ENCODE measurements at regions not wholly inside any gene's neighbourhood (a gene's known extent, or its start where the extent isn't known, plus 50 kb on each side); places are given as distances from the start of the nearest gene placed in this dataset.
A peak's percentile ranks its signal among the peaks of the same experiment; 100 is the strongest.

GRCh38 chr21:15209224-15209623 lies 144.4 kb upstream of the NRIP1 start:
- no peak for FAIRE-seq
- no TSS peak for BruUV-seq (replicated peaks)
- Histone ChIP-seq H3K27me3 (ENCODE audit: control insufficient read depth in 1 of 2, insufficient read depth in 2 of 2, low read length in 2 of 2) (no peaks in the 10 kb centered on the region), H3K9me3 (ENCODE audit: low read length) (no peaks in the 10 kb centered on the region), H2AFZ (ENCODE audit: low read length) (no peak overlapping the region), H3K4me3 (replicated peaks in 1 of 3; ENCODE audit: insufficient read depth in 1 of 3, low read depth in 2 of 3, low read length in 3 of 3) (no peak overlapping the region), H3K79me2 (ENCODE audit: insufficient read depth, low read length) (no peaks in the 10 kb centered on the region), H3K9ac (ENCODE audit: insufficient read depth, low read depth, low read length) (no peak overlapping the region), H3K36me3 (replicated peaks in 1 of 2; ENCODE audit: control insufficient read depth in 1 of 2, insufficient read depth in 2 of 2, low read length in 2 of 2) (no peaks in the 10 kb centered on the region), H3K4me1 (ENCODE audit: insufficient read depth, low read length) (peaks cover 88% of the 10 kb centered on the region), H3K27ac (ENCODE audit: extremely low read length, insufficient read depth, low read length) (peak overlapping the region; percentile 91), H3K4me2 (ENCODE audit: low read depth, low read length) (no peak overlapping the region), H4K20me1 (ENCODE audit: insufficient read depth, low read length) (no peaks in the 10 kb centered on the region)
- no peak for DNase-seq (ENCODE audit: low spot score)
- ChIA-PET POLR2A (interaction anchor here (2.1 to 2.2 kb wide), 2 partner anchors 69 to 144 kb away, joined by 8 to 9 read pairs; partner anchors contain the start of gene NRIP1), CTCF (ENCODE audit: low intra/inter-chr PET ratio, low total read pairs) (no interaction called here)
- no peak for ATAC-seq
- intact Hi-C loops (cut with micrococcal nuclease; ENCODE audit: unreplicated experiment) = no loop called here
- TF ChIP-seq ZNF563 (CRISPR knock-in tag; IDR thresholded peaks at IDR 0.05) = no peak
- no peak for TF ChIP-seq CC2D1A (CRISPR knock-in tag; IDR thresholded peaks at IDR 0.05)
- TF ChIP-seq MYPOP (CRISPR knock-in tag; IDR thresholded peaks at IDR 0.05) = no peak
- no peak for TF ChIP-seq CERS6 (CRISPR knock-in tag; IDR thresholded peaks at IDR 0.05)
- no peak for TF ChIP-seq ZNF747 (CRISPR knock-in tag; IDR thresholded peaks at IDR 0.05; ENCODE audit: borderline replicate concordance)
- no peak for TF ChIP-seq HOXA5 (CRISPR knock-in tag; IDR thresholded peaks at IDR 0.05)
- no peak for TF ChIP-seq HNRNPH1 (optimal IDR thresholded peaks at IDR 0.05; ENCODE audit: low read depth, low read length)
- no peak for TF ChIP-seq SATB2 (CRISPR knock-in tag; IDR thresholded peaks at IDR 0.05)
- TF ChIP-seq MED1 (CRISPR knock-in tag; IDR thresholded peaks at IDR 0.05) = no peak
- TF ChIP-seq ZNF660 (CRISPR knock-in tag; IDR thresholded peaks at IDR 0.05; ENCODE audit: borderline replicate concordance, low read depth) = no peak
- TF ChIP-seq, protein P1, sequence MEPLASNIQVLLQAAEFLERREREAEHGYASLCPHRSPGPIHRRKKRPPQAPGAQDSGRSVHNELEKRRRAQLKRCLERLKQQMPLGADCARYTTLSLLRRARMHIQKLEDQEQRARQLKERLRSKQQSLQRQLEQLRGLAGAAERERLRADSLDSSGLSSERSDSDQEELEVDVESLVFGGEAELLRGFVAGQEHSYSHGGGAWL (CRISPR knock-in tag; IDR thresholded peaks at IDR 0.05) = no peak
- TF ChIP-seq HOXA7 (CRISPR knock-in tag; IDR thresholded peaks at IDR 0.05) = no peak
- TF ChIP-seq ZNF160 (CRISPR knock-in tag; IDR thresholded peaks at IDR 0.05) = no peak
- no peak for TF ChIP-seq ZNF354B (CRISPR knock-in tag; IDR thresholded peaks at IDR 0.05)
- TF ChIP-seq, protein P2, sequence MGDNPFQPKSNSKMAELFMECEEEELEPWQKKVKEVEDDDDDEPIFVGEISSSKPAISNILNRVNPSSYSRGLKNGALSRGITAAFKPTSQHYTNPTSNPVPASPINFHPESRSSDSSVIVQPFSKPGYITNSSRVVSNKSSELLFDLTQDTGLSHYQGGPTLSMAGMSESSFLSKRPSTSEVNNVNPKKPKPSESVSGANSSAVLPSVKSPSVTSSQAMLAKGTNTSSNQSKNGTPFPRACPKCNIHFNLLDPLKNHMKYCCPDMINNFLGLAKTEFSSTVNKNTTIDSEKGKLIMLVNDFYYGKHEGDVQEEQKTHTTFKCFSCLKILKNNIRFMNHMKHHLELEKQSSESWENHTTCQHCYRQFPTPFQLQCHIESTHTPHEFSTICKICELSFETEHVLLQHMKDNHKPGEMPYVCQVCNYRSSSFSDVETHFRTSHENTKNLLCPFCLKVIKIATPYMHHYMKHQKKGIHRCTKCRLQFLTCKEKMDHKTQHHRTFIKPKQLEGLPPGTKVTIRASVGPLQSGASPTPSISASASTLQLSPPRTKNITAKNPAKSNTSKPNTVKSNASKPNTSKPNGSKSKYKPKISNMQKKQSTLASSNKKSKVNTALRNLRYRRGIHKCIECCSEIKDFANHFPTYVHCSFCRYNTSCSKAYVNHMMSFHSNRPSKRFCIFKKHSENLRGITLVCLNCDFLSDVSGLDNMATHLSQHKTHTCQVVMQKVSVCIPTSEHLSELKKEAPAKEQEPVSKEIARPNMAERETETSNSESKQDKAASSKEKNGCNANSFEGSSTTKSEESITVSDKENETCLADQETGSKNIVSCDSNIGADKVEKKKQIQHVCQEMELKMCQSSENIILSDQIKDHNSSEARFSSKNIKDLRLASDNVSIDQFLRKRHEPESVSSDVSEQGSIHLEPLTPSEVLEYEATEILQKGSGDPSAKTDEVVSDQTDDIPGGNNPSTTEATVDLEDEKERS (CRISPR knock-in tag; IDR thresholded peaks at IDR 0.05) = no peak
- no peak for TF ChIP-seq EZH2 (conservative IDR thresholded peaks at IDR 0.05; ENCODE audit: low read depth, low read length)
- no peak for TF ChIP-seq TFDP2 (CRISPR knock-in tag; IDR thresholded peaks at IDR 0.05)
- in situ Hi-C loops (cut with HindIII; ENCODE audit: extremely low pct_ligation_motif_present, low pct_unique_long_range_greater_than_20kb) = loop anchor here (5.0 kb wide), 1 partner anchor 67 kb away; no protein-coding TSS in a partner anchor
